ENCODE measurements at regions not wholly inside any gene's neighbourhood (a gene's known extent, or its start where the extent isn't known, plus 50 kb on each side); places are given as distances from the start of the nearest gene placed in this dataset.

DNA sequence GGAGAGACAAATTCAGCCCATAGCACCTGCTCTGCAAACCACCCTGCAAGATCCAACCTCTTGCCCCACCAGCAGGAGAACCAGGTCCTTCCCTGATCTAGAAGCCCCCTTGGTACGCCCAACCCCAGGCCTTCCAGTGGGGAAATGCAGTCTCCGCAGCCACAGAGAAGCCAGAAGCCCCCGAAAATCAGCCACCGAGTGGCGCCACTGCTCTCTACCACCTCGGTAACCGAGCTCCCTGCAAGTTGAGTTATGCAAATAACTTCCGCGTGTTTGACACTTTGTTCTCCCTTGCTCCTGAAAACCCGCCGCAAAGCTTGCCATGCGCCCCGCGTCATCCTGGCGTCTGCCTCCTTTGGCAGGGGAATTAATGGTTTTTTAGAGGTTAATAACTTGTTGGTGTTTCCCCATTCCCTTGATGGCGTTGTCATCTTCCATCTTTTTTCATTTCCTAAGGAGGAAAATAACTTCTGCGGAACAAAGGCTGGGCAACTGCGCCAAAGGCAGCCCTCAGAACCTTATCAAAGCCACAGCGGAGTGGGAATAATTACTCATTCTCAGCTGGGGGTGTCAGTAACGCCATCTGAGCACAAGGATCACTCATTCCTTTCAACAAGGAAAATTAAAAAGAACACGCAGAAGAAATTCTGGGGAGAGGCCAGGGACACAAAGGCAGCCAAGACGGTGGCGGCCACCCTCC, 60.4 kb downstream of the FZD10 start:
- peak overlapping the region; percentile 5 to 40; a peak in 3 of 4 replicates for H3K4me2 ChIP-seq (ENCODE audit: insufficient read depth in 1 of 2, low read depth in 2 of 2, low read length in 2 of 2)
- H4K20me1 ChIP-seq (replicated peaks in 1 of 2; ENCODE audit: control insufficient read depth in 1 of 2, insufficient read depth in 2 of 2, low read length in 2 of 2) = peaks cover 0 to 10% of the 10 kb centered on the region in 2 experiments
- H3K79me2 ChIP-seq (ENCODE audit: control insufficient read depth in 1 of 2, insufficient read depth in 2 of 2, low read length in 2 of 2) = no peaks in the 10 kb centered on the region
- no peak overlapping the region for H3K18ac ChIP-seq (ENCODE audit: extremely low read depth, low read length)
- peaks cover 2 to 19% (median 11%) of the 10 kb centered on the region in 4 experiments for H3K4me1 ChIP-seq (replicated peaks in 1 of 4; ENCODE audit: control insufficient read depth in 3 of 4, insufficient read depth in 4 of 4, low read length in 3 of 4)
- H2AFZ ChIP-seq (ENCODE audit: low read length) = no peak overlapping the region
- no peak overlapping the region for H3K27ac ChIP-seq (ENCODE audit: low read depth, low read length)
- no peak overlapping the region for H2BK5ac ChIP-seq (ENCODE audit: low read depth, low read length)
- WGBS, 2 experiments (ENCODE audit: extremely low coverage in 1 of 2, insufficient coverage in 1 of 2, insufficient read length in 1 of 2, insufficient replicate concordance in 2 of 2, low coverage in 1 of 2, low lambda C conversion rate in 2 of 2, missing lambda C conversion rate in 1 of 2) = 26% methylated on average over 23 of the region's 23 CpGs; no CpG with 5 or more reads in 1 of the 2 experiments
- H2BK120ac ChIP-seq (replicated peaks; ENCODE audit: low read depth, low read length) = no peak overlapping the region
- ChIA-PET CTCF (ENCODE audit: partially characterized antibody) (interaction anchor here (0.6 to 1.9 kb wide), 13 partner anchors 9 to 174 kb away, joined by 3 to 12 read pairs (median 5); partner anchors contain the start of gene FZD10), POLR2A (ENCODE audit: partially characterized antibody) (no interaction called here)
- no peak overlapping the region for H4K8ac ChIP-seq (ENCODE audit: extremely low read depth, insufficient read depth, low read length)
- DNase-seq (ENCODE audit: low read depth in 1 of 2, low spot score in 2 of 2) (peak; percentile 27 to 75), FAIRE-seq (peak; percentile 81)
- H3K4me3 ChIP-seq (ENCODE audit: extremely low read depth in 1 of 4, insufficient read depth in 2 of 4, low read depth in 3 of 4, low read length in 4 of 4) = peak overlapping the region in 1 of 4 experiments; percentile 32; a peak in 1 of 8 replicates
- no peak overlapping the region for H3K23ac ChIP-seq (ENCODE audit: insufficient read length)
- H4K5ac ChIP-seq (ENCODE audit: insufficient read length, low read depth, low read length) = no peak overlapping the region
- no peak overlapping the region for H2BK15ac ChIP-seq (ENCODE audit: low read length)
- peaks cover 0 to under 1% of the 10 kb centered on the region in 2 experiments; a peak in 2 of 4 replicates for H3K9me3 ChIP-seq (ENCODE audit: insufficient read depth in 2 of 2, low read depth in 1 of 2, low read length in 1 of 2)
- no peak overlapping the region for H3K14ac ChIP-seq (ENCODE audit: insufficient read length)
- no peak overlapping the region for H3K56ac ChIP-seq (replicated peaks; ENCODE audit: insufficient read length, low read depth, low read length)
- no peak overlapping the region for H2BK12ac ChIP-seq (ENCODE audit: low read depth, low read length)
- H4K91ac ChIP-seq (replicated peaks; ENCODE audit: insufficient read length, low read length) = no peak overlapping the region
- H3K36me3 ChIP-seq (ENCODE audit: control insufficient read depth in 2 of 4, insufficient read depth in 4 of 4, low read length in 3 of 4) = no peaks in the 10 kb centered on the region
- H3K79me1 ChIP-seq (ENCODE audit: low read depth, low read length) = no peaks in the 10 kb centered on the region
- H2AK5ac ChIP-seq (ENCODE audit: low read depth, low read length) = no peak overlapping the region
- peaks cover 23 to 78% (median 59%) of the 10 kb centered on the region in 4 experiments for H3K27me3 ChIP-seq (replicated peaks in 1 of 4; ENCODE audit: control insufficient read depth in 3 of 4, extremely low read depth in 1 of 4, insufficient read depth in 3 of 4, low read length in 3 of 4)
- no peak overlapping the region for H2BK20ac ChIP-seq (ENCODE audit: low read length)
- H3K23me2 ChIP-seq (ENCODE audit: low read depth, low read length) = peaks cover 8% of the 10 kb centered on the region
- H3K4ac ChIP-seq (replicated peaks; ENCODE audit: insufficient read length, low read depth, low read length) = no peak overlapping the region
- H3K9ac ChIP-seq (replicated peaks in 1 of 4; ENCODE audit: extremely low read depth in 1 of 4, low read depth in 3 of 4, low read length in 3 of 4) = no peak overlapping the region
- TF ChIP-seq, protein P1, sequence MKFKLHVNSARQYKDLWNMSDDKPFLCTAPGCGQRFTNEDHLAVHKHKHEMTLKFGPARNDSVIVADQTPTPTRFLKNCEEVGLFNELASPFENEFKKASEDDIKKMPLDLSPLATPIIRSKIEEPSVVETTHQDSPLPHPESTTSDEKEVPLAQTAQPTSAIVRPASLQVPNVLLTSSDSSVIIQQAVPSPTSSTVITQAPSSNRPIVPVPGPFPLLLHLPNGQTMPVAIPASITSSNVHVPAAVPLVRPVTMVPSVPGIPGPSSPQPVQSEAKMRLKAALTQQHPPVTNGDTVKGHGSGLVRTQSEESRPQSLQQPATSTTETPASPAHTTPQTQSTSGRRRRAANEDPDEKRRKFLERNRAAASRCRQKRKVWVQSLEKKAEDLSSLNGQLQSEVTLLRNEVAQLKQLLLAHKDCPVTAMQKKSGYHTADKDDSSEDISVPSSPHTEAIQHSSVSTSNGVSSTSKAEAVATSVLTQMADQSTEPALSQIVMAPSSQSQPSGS (IDR thresholded peaks at IDR 0.05; ENCODE audit: low read length) = no peak
- TF ChIP-seq HDAC6 (IDR thresholded peaks at IDR 0.05; ENCODE audit: low read depth, low read length) = no peak
- no peak for TF ChIP-seq HDAC2 (IDR thresholded peaks at IDR 0.05; ENCODE audit: borderline replicate concordance in 1 of 2, low read depth in 2 of 2, low read length in 2 of 2)
- no peak for TF ChIP-seq SIRT6 (IDR thresholded peaks at IDR 0.05; ENCODE audit: low read length)
- TF ChIP-seq CREB1 (IDR thresholded peaks at IDR 0.05) = peak; percentile 47; the same call in 1 of the 2 replicates
- TF ChIP-seq YY1 (IDR thresholded peaks at IDR 0.05; ENCODE audit: low read depth, low read length) = no peak
- no peak for TF ChIP-seq EGR1 (IDR thresholded peaks at IDR 0.05; ENCODE audit: borderline replicate concordance, low read depth, low read length)
- no peak for TF ChIP-seq SP2 (IDR thresholded peaks at IDR 0.05; ENCODE audit: low read length)
- peak; percentile 81 for TF ChIP-seq E2F6 (IDR thresholded peaks at IDR 0.05)
- TF ChIP-seq ZNF274 (IDR thresholded peaks at IDR 0.05; ENCODE audit: borderline replicate concordance, extremely low read depth, low read length) = no peak

Data from H1 (cell line).